ENCODE measurements at regions not wholly inside any gene's neighbourhood (a gene's known extent, or its start where the extent isn't known, plus 50 kb on each side); places are given as distances from the start of the nearest gene placed in this dataset.

DNA sequence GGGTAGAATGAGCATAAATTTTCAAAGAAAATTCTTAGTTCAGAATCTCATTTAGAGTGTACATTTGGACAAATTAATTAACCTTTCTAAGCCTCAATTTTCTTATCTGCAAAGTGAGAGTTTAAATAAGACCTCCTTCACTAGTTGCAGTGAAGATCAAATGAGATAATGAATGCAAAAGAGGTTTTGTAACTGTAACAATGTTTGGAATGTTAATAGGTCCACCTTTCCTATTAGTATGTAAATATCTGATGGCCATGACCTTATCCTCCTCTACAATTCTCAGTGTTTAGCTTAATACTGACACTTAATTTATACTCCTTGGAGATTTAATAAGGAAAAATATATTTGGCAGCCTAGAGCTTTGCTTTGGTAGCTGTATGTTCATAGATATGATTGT lies 138.8 kb downstream of the GABRG1 start:
- no peak for DNase-seq
- Mint-ChIP-seq H3K4me1 (ENCODE audit: low read depth) (no peaks in the 10 kb centered on the region), H3K27me3 (ENCODE audit: low read depth) (no peaks in the 10 kb centered on the region), H3K27ac (no peak overlapping the region), H3K9me3 (peaks cover 5% of the 10 kb centered on the region), H3K36me3 (ENCODE audit: low read depth) (peaks cover 1% of the 10 kb centered on the region), H3K4me3 (no peak overlapping the region)
- CTCF ChIA-PET: no interaction called here
- intact Hi-C loops (cut with micrococcal nuclease): no loop called here

DNA sequence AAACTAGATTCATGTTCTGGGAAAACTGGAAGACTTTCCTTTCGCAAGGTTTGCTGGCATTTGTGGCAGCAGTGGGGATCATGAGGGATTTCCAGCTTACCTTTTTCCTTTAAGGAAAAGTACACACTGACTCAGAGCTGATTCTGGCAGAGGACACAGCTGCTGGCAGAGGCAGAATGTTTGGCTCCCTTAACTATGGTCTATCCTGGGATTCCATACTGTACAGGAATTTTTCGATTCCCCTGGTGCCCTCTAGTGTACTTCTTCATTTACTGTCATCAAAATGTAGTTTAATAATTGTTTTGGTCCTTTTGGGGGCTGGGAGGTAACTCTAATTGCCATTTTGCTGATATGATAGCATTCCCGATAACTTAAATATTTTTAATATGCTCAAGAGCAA lies 152.7 kb downstream of the GABRG1 start:
- CTCF ChIA-PET: interaction anchor here (0.7 kb wide), 1 partner anchor 14 kb away, joined by 5 read pairs; no protein-coding TSS in a partner anchor
- H3K27me3 Mint-ChIP-seq (ENCODE audit: low read depth): no peaks in the 10 kb centered on the region
- H3K27ac Mint-ChIP-seq: no peak overlapping the region
- no peaks in the 10 kb centered on the region for H3K4me1 Mint-ChIP-seq (ENCODE audit: low read depth)
- H3K36me3 Mint-ChIP-seq (ENCODE audit: low read depth): no peaks in the 10 kb centered on the region
- H3K4me3 Mint-ChIP-seq: no peak overlapping the region
- intact Hi-C loops (cut with micrococcal nuclease): no loop called here
- no peak for DNase-seq
- peaks cover 17% of the 10 kb centered on the region for H3K9me3 Mint-ChIP-seq

DNA sequence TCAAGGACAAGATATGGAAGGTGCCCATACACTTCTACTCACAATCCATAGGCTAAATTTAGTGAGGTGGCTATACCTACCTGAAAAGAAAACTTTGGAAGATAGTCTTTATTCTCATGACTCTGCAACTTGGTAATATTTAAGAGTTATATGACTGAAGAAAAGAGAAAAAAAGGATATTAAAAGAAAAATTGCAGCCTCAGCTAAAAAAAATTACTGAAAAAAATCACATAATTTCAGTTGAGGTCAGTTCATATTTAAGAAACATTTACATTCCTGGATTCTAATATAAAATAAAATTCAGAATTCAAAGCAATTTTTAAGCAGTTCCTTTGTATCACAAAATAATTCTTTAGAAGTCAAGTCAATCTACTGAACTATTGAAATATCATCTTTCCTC lies 166.5 kb downstream of the GABRG1 start:
- Mint-ChIP-seq H3K27me3 (ENCODE audit: low read depth) (no peaks in the 10 kb centered on the region), H3K27ac (no peak overlapping the region), H3K4me1 (ENCODE audit: low read depth) (no peaks in the 10 kb centered on the region), H3K36me3 (ENCODE audit: low read depth) (no peaks in the 10 kb centered on the region), H3K4me3 (no peak overlapping the region), H3K9me3 (peaks cover 3% of the 10 kb centered on the region)
- DNase-seq: no peak
- CTCF ChIA-PET: interaction anchor here (0.6 kb wide), 1 partner anchor 14 kb away, joined by 5 read pairs; no protein-coding TSS in a partner anchor
- intact Hi-C loops (cut with micrococcal nuclease): no loop called here

DNA sequence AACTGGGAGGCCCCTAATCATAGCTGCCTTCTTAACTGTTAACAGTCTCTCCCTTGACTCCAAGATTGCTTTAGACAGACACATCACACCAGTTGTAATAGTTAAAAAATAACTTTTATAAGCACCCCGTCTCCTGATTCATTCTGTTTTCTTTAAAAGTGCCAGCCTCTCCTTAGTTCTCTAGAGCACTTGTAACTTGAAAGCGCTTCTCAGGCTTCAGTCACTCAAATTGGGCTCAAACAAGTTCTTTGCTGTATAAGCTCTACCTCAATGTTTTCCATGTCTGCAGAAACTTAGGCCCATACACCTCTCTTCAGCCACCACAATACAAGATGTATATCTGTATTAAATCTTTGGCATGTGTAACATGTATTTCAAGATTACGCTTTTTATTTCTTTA lies 169.6 kb downstream of the GABRG1 start:
- no peak overlapping the region for H3K27ac Mint-ChIP-seq
- no peaks in the 10 kb centered on the region for H3K4me1 Mint-ChIP-seq (ENCODE audit: low read depth)
- no peaks in the 10 kb centered on the region for H3K36me3 Mint-ChIP-seq (ENCODE audit: low read depth)
- no peaks in the 10 kb centered on the region for H3K27me3 Mint-ChIP-seq (ENCODE audit: low read depth)
- no peak for DNase-seq
- H3K9me3 Mint-ChIP-seq: no peaks in the 10 kb centered on the region
- CTCF ChIA-PET: no interaction called here
- intact Hi-C loops (cut with micrococcal nuclease): no loop called here
- no peak overlapping the region for H3K4me3 Mint-ChIP-seq

DNA sequence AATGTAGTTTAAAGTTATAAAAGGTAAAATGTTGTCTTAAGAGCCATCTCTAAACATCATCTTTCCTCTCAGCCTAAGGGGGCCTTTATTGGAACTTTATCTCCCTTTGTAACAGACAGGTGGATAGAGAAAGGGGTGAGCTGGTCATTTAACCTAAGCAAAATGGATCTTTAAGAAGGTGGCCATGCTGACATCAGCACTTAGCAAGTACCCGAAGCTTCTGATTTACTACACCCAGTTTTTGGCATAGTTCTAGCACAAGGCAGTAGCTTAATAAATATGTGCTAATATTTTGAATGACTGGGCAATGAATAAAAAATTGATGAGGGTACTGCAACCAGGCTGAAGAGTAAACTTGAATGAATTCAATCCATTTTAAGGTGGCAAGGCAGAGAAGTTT lies 172.7 kb downstream of the GABRG1 start:
- no peaks in the 10 kb centered on the region for H3K27me3 Mint-ChIP-seq (ENCODE audit: low read depth)

DNA sequence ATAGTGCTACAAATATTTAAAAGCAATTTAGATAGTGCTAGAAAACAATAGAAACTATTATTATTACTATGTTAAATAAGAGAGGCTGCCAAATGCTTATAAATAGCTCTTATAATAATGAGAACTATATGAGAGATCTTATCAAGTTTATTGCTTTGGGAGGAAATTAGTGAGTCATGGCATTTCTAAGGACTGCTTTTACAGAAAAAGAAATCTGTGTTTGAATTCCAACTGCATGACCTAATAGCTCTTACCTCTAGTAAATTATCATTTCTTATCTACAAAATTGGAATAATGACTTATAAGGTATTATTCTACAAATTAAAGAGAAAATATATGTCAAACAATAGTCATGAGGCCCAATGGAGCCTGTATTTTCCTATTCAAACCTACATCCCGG lies 177.2 kb downstream of the GABRG1 start:
- Mint-ChIP-seq H3K4me1 (ENCODE audit: low read depth) (no peaks in the 10 kb centered on the region), H3K27ac (no peak overlapping the region), H3K9me3 (no peaks in the 10 kb centered on the region), H3K36me3 (ENCODE audit: low read depth) (no peaks in the 10 kb centered on the region), H3K27me3 (ENCODE audit: low read depth) (no peaks in the 10 kb centered on the region), H3K4me3 (no peak overlapping the region)
- intact Hi-C loops (cut with micrococcal nuclease): no loop called here
- CTCF ChIA-PET: no interaction called here
- DNase-seq: no peak

More for the DNA sequence above, 172.7 kb downstream of the GABRG1 start:
- no peaks in the 10 kb centered on the region for H3K36me3 Mint-ChIP-seq (ENCODE audit: low read depth)
- no peak overlapping the region for H3K4me3 Mint-ChIP-seq
- intact Hi-C loops (cut with micrococcal nuclease): no loop called here
- no peak for DNase-seq
- no peak overlapping the region for H3K27ac Mint-ChIP-seq
- no peaks in the 10 kb centered on the region for H3K4me1 Mint-ChIP-seq (ENCODE audit: low read depth)
- H3K9me3 Mint-ChIP-seq: no peaks in the 10 kb centered on the region
- CTCF ChIA-PET: no interaction called here

DNA sequence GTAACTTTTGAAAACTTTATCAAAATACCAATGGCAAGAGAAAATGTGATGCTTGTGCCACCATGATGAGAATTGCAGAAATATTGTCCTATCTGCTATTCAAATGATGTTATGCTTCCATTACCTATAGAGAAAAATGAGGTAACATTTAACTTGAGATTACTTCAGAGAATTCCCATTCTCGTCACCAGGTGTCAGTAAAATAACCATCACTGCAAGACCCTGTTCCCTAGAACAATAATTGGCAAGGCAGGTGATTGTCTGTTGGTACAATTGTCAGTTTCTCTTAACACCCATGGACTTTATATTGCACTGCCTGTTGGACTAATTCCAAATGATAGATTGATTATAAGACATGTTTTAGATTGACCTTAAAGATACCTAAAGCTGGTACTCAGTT lies 179.9 kb downstream of the GABRG1 start:
- Mint-ChIP-seq H3K9me3 (no peaks in the 10 kb centered on the region), H3K4me1 (ENCODE audit: low read depth) (no peaks in the 10 kb centered on the region), H3K27ac (no peak overlapping the region), H3K36me3 (ENCODE audit: low read depth) (no peaks in the 10 kb centered on the region), H3K4me3 (no peak overlapping the region), H3K27me3 (ENCODE audit: low read depth) (no peaks in the 10 kb centered on the region)
- intact Hi-C loops (cut with micrococcal nuclease): no loop called here
- CTCF ChIA-PET: no interaction called here
- no peak for DNase-seq

DNA sequence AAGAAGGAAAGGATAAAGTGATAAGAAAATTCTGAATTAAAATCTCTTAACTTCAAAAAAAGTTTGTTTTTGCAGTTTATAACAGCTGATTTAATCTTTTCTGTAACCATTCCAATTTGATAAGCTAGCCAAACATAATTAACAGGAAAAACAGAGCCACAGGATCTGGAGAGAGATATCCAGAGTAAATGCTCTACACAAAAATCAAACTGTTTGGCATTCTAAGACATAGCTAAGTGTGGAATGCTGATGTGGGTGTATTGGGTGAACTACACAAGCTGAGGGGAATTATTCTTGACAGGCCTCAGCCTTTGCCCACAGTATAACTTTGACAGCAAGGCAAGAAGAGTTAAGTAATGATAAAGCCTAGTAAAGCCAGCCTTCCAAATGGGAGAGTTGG lies 184.8 kb downstream of the GABRG1 start:
- Mint-ChIP-seq H3K27ac (no peak overlapping the region), H3K4me3 (no peak overlapping the region), H3K4me1 (ENCODE audit: low read depth) (no peaks in the 10 kb centered on the region), H3K27me3 (ENCODE audit: low read depth) (no peaks in the 10 kb centered on the region), H3K36me3 (ENCODE audit: low read depth) (no peaks in the 10 kb centered on the region), H3K9me3 (no peaks in the 10 kb centered on the region)
- intact Hi-C loops (cut with micrococcal nuclease): no loop called here
- CTCF ChIA-PET: no interaction called here
- no peak for DNase-seq

DNA sequence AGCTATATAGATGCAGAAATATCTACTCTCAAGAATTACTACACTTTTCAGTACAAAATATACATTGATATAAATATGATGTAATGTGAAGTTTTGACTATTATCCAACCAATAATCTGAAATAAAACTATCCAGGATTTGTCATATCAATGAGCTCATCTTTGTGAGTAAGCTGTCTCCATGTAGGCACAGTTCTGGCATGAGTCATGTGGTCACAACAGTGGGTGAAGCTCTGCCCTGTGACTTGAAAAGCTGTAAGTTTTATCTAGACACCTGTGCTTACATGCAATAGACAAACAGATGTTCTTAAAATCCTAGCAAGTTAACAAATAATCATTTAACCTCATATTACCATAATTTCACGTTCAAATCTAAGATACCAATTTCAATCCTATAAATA lies 192.7 kb downstream of the GABRG1 start:
- peaks cover 5% of the 10 kb centered on the region for H3K9me3 Mint-ChIP-seq
- intact Hi-C loops (cut with micrococcal nuclease): no loop called here
- H3K27ac Mint-ChIP-seq: no peak overlapping the region
- H3K4me1 Mint-ChIP-seq (ENCODE audit: low read depth): no peaks in the 10 kb centered on the region
- no peaks in the 10 kb centered on the region for H3K36me3 Mint-ChIP-seq (ENCODE audit: low read depth)
- no peak for DNase-seq
- H3K27me3 Mint-ChIP-seq (ENCODE audit: low read depth): no peaks in the 10 kb centered on the region
- H3K4me3 Mint-ChIP-seq: no peak overlapping the region
- CTCF ChIA-PET: no interaction called here

DNA sequence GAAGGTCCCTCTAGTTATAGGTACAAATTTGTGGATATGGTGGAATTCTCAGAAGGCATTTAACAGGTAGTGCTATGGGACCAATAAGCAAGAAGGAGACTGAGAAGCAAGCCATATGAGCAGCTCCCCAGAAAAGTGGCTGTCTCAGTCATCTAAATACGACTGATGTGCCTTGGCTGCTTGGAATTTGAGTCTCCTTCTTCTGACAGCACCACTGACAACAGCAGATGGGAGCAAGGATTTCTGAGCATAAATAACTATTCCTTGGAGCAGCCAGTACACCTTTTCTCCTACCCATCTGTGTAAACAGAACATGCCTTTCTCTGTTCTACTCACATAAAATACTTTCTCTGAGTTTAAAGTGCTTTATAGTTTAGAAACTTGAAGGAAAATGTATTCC lies 196.2 kb downstream of the GABRG1 start:
- H3K27ac Mint-ChIP-seq: no peak overlapping the region
- H3K9me3 Mint-ChIP-seq: peaks cover 2% of the 10 kb centered on the region
- H3K4me1 Mint-ChIP-seq (ENCODE audit: low read depth): no peaks in the 10 kb centered on the region
- no peak overlapping the region for H3K4me3 Mint-ChIP-seq
- intact Hi-C loops (cut with micrococcal nuclease): no loop called here
- no peaks in the 10 kb centered on the region for H3K27me3 Mint-ChIP-seq (ENCODE audit: low read depth)
- no peaks in the 10 kb centered on the region for H3K36me3 Mint-ChIP-seq (ENCODE audit: low read depth)
- no peak for DNase-seq
- CTCF ChIA-PET: no interaction called here

DNA sequence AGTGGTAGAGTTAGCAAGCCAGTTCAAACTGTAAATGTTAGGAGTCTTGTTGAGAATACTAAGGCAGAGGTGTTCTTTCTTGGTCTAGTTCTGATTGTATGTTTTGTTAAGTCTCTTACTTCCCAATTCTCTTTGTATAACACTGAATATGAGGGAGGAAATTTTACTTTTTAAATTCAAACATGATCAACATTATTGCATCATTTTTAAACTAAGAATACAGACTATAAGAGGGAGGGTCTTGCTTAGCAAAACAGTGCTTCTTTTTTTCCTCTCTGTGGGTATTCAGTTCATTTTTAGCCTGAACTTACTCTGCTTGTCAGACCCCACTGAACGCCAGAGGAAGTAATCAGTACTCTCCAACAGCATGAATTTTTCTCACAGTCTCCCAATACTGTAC lies 198.0 kb downstream of the GABRG1 start:
- Mint-ChIP-seq H3K4me1 (ENCODE audit: low read depth) (no peaks in the 10 kb centered on the region), H3K36me3 (ENCODE audit: low read depth) (no peaks in the 10 kb centered on the region), H3K27ac (no peak overlapping the region), H3K27me3 (ENCODE audit: low read depth) (no peaks in the 10 kb centered on the region), H3K4me3 (no peak overlapping the region), H3K9me3 (peaks cover 3% of the 10 kb centered on the region)
- intact Hi-C loops (cut with micrococcal nuclease): no loop called here
- no peak for DNase-seq
- CTCF ChIA-PET: no interaction called here

DNA sequence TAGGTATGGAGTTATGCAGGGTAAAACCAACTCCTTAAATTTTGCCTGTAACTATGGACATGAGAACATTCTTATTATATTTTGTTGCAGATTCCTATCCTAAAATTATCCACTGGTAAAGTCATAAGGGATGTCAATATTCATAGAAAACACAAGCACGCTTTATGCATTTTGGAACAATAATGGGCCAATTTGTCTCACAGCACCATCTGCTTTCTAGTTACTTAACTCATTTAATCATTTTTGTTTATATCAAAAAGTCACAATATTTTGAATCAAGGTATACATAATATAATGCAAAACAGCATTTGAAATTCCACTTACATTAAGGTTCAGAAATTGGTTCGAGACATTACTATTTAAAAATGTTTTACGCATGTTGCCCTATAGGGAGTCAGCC lies 203.0 kb downstream of the GABRG1 start:
- Mint-ChIP-seq H3K27me3 (ENCODE audit: low read depth) (no peaks in the 10 kb centered on the region), H3K9me3 (peaks cover 4% of the 10 kb centered on the region), H3K27ac (no peak overlapping the region), H3K4me1 (ENCODE audit: low read depth) (no peaks in the 10 kb centered on the region), H3K36me3 (ENCODE audit: low read depth) (no peaks in the 10 kb centered on the region), H3K4me3 (no peak overlapping the region)
- no peak for DNase-seq
- CTCF ChIA-PET: no interaction called here
- intact Hi-C loops (cut with micrococcal nuclease): no loop called here

DNA sequence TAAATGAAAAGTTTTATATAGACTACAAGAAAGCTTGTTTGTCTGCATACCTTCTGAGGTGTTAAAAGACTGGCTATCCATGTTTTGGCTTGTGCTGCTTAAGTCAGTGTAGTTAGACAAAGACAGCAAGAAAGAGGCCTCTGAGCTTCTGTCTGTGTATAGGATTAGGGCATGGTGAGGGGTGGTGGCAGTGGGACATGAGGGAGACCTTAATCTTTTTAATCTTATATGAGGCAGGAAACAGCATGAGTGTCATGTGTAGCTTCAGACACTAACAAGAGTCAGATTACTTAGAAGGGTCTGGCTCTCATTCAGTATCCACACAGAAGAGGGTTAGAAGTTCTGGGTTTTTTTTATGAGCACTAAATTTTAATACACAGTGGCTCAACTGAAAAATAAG lies 213.3 kb downstream of the GABRG1 start:
- Mint-ChIP-seq H3K4me3 (no peak overlapping the region), H3K9me3 (peaks cover 10% of the 10 kb centered on the region), H3K27ac (no peak overlapping the region), H3K27me3 (ENCODE audit: low read depth) (no peaks in the 10 kb centered on the region), H3K4me1 (ENCODE audit: low read depth) (no peaks in the 10 kb centered on the region), H3K36me3 (ENCODE audit: low read depth) (no peaks in the 10 kb centered on the region)
- CTCF ChIA-PET: no interaction called here
- intact Hi-C loops (cut with micrococcal nuclease): no loop called here
- no peak for DNase-seq

DNA sequence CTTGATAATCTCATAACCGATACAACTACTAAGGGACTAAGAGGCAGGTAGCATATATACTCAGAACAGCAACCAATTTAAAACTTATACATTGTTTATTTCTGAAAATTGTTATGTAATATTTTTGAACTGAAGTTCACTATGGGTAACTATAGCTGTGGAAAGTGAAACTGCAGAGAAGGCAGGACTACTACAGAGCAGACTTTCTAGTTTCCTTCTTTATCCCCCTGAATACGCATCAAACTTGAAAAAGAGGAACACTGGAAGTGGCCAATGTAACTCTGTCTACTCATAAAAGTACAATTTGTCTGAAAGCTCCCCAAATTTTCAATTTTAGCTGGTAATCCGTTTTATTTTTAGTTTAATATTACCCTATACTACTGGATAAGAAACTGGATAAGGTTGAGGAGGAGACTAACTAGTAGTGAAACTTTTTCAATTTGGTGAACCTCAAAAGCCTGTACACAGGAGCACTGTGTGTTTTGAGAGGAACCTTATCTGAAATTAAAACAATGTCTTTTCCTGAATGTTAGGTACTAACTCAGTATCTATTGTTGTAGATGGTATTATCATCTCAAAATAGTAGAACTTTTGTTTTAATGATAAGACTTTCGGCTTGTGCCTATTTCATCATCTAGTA lies 225.8 kb downstream of the GABRG1 start:
- CTCF ChIA-PET: no interaction called here
- H3K9me3 Mint-ChIP-seq: peaks cover 20% of the 10 kb centered on the region
- intact Hi-C loops (cut with micrococcal nuclease): no loop called here
- no peaks in the 10 kb centered on the region for H3K27me3 Mint-ChIP-seq (ENCODE audit: low read depth)
- no peak for DNase-seq
- H3K27ac Mint-ChIP-seq: no peak overlapping the region
- H3K36me3 Mint-ChIP-seq (ENCODE audit: low read depth): no peaks in the 10 kb centered on the region
- H3K4me1 Mint-ChIP-seq (ENCODE audit: low read depth): no peaks in the 10 kb centered on the region
- no peak overlapping the region for H3K4me3 Mint-ChIP-seq
